ENCODE measurements at regions not wholly inside any gene's neighbourhood (a gene's known extent, or its start where the extent isn't known, plus 50 kb on each side); places are given as distances from the start of the nearest gene placed in this dataset.

GRCh38 chr11:104657083-104657482, 241.2 kb downstream of the CASP12 start:
- Histone ChIP-seq H3K9me2 (replicated peaks; ENCODE audit: low read length) (no peaks in the 10 kb centered on the region), H3F3A (ENCODE audit: low read length, unreplicated experiment) (no peaks in the 10 kb centered on the region), H3K4me2 (ENCODE audit: low read length) (no peak overlapping the region), H3K27ac (ENCODE audit: low read length) (no peak overlapping the region), H3K79me2 (ENCODE audit: low read length) (no peaks in the 10 kb centered on the region), H3K4me1 (ENCODE audit: insufficient read depth, low read length) (no peaks in the 10 kb centered on the region), H3K4me3 (ENCODE audit: low read length) (no peak overlapping the region), H3K36me3 (ENCODE audit: low read depth, low read length) (no peaks in the 10 kb centered on the region), H2AFZ (ENCODE audit: low read length) (no peak overlapping the region), H3K9me3 (ENCODE audit: low read length) (no peaks in the 10 kb centered on the region), H3K27me3 (ENCODE audit: low read length) (no peaks in the 10 kb centered on the region), H4K20me1 (ENCODE audit: low read length) (no peaks in the 10 kb centered on the region), H3K9ac (ENCODE audit: low read length) (no peak overlapping the region)
- ATAC-seq (no peak), DNase-seq (no peak)
- POLR2A ChIA-PET (ENCODE audit: unreplicated experiment), result no interaction called here
- intact Hi-C loops (cut with micrococcal nuclease), result no loop called here
- CTCF ChIA-PET, result no interaction called here
- BruUV-seq (replicated peaks), result no TSS peak
- TF ChIP-seq EZH2 (IDR thresholded peaks at IDR 0.05; ENCODE audit: low read length, unreplicated experiment) (no peak), EZH2phosphoT487 (IDR thresholded peaks at IDR 0.05; ENCODE audit: borderline replicate concordance, low read length) (no peak)
- TF ChIP-seq, protein P1, sequence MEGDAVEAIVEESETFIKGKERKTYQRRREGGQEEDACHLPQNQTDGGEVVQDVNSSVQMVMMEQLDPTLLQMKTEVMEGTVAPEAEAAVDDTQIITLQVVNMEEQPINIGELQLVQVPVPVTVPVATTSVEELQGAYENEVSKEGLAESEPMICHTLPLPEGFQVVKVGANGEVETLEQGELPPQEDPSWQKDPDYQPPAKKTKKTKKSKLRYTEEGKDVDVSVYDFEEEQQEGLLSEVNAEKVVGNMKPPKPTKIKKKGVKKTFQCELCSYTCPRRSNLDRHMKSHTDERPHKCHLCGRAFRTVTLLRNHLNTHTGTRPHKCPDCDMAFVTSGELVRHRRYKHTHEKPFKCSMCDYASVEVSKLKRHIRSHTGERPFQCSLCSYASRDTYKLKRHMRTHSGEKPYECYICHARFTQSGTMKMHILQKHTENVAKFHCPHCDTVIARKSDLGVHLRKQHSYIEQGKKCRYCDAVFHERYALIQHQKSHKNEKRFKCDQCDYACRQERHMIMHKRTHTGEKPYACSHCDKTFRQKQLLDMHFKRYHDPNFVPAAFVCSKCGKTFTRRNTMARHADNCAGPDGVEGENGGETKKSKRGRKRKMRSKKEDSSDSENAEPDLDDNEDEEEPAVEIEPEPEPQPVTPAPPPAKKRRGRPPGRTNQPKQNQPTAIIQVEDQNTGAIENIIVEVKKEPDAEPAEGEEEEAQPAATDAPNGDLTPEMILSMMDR (conservative IDR thresholded peaks at IDR 0.05; ENCODE audit: low read depth, low read length), result no peak

GRCh38 chr11:104655066-104655465, 243.2 kb downstream of the CASP12 start:
- no peaks in the 10 kb centered on the region for H4K20me1 ChIP-seq (ENCODE audit: low read length)
- ChIA-PET CTCF (no interaction called here), POLR2A (ENCODE audit: unreplicated experiment) (no interaction called here)
- no peak for ATAC-seq
- no peaks in the 10 kb centered on the region for H3K36me3 ChIP-seq (ENCODE audit: low read depth, low read length)
- H3K79me2 ChIP-seq (ENCODE audit: low read length), result no peaks in the 10 kb centered on the region
- H3K4me3 ChIP-seq (ENCODE audit: low read length), result no peak overlapping the region
- H3K27me3 ChIP-seq (ENCODE audit: low read length), result no peaks in the 10 kb centered on the region
- H2AFZ ChIP-seq (ENCODE audit: low read length), result no peak overlapping the region
- no peaks in the 10 kb centered on the region for H3K9me3 ChIP-seq (ENCODE audit: low read length)
- H3F3A ChIP-seq (ENCODE audit: low read length, unreplicated experiment), result no peaks in the 10 kb centered on the region
- H3K27ac ChIP-seq (ENCODE audit: low read length), result no peak overlapping the region
- no peaks in the 10 kb centered on the region for H3K9me2 ChIP-seq (replicated peaks; ENCODE audit: low read length)
- TF ChIP-seq EZH2 (IDR thresholded peaks at IDR 0.05; ENCODE audit: low read length, unreplicated experiment), result no peak
- TF ChIP-seq, protein P1 (conservative IDR thresholded peaks at IDR 0.05; ENCODE audit: low read depth, low read length), result no peak
- TF ChIP-seq EZH2phosphoT487 (IDR thresholded peaks at IDR 0.05; ENCODE audit: borderline replicate concordance, low read length), result no peak
- intact Hi-C loops (cut with micrococcal nuclease), result no loop called here
- H3K4me2 ChIP-seq (ENCODE audit: low read length), result no peak overlapping the region
- no peak for DNase-seq
- H3K9ac ChIP-seq (ENCODE audit: low read length), result no peak overlapping the region
- no TSS peak for BruUV-seq (replicated peaks)
- no peaks in the 10 kb centered on the region for H3K4me1 ChIP-seq (ENCODE audit: insufficient read depth, low read length)

- Histone ChIP-seq H3K36me3 (ENCODE audit: low read depth, low read length) (no peaks in the 10 kb centered on the region), H3K9me2 (replicated peaks; ENCODE audit: low read length) (no peaks in the 10 kb centered on the region), H3K4me1 (ENCODE audit: insufficient read depth, low read length) (no peaks in the 10 kb centered on the region), H3K9me3 (ENCODE audit: low read length) (no peaks in the 10 kb centered on the region), H3K27ac (ENCODE audit: low read length) (no peak overlapping the region), H3K4me3 (ENCODE audit: low read length) (no peak overlapping the region), H3K79me2 (ENCODE audit: low read length) (no peaks in the 10 kb centered on the region), H4K20me1 (ENCODE audit: low read length) (no peaks in the 10 kb centered on the region), H3F3A (ENCODE audit: low read length, unreplicated experiment) (no peaks in the 10 kb centered on the region), H3K27me3 (ENCODE audit: low read length) (no peaks in the 10 kb centered on the region), H3K9ac (ENCODE audit: low read length) (no peak overlapping the region), H2AFZ (ENCODE audit: low read length) (no peak overlapping the region), H3K4me2 (ENCODE audit: low read length) (no peak overlapping the region)
- intact Hi-C loops (cut with micrococcal nuclease), result no loop called here
- ATAC-seq (no peak), DNase-seq (no peak)
- POLR2A ChIA-PET (ENCODE audit: unreplicated experiment), result no interaction called here
- TF ChIP-seq, protein P1 (conservative IDR thresholded peaks at IDR 0.05; ENCODE audit: low read depth, low read length), result no peak
- TF ChIP-seq EZH2 (IDR thresholded peaks at IDR 0.05; ENCODE audit: low read length, unreplicated experiment), result no peak
- no peak for TF ChIP-seq EZH2phosphoT487 (IDR thresholded peaks at IDR 0.05; ENCODE audit: borderline replicate concordance, low read length)
- no TSS peak for BruUV-seq (replicated peaks)
- CTCF ChIA-PET, result no interaction called here
Measured at GRCh38 chr11:104654181-104654813, 244.0 kb downstream of the CASP12 start.

Measured in PC-3 (cell line).